ENCODE measurements at regions not wholly inside any gene's neighbourhood (a gene's known extent, or its start where the extent isn't known, plus 50 kb on each side); places are given as distances from the start of the nearest gene placed in this dataset.

DNA sequence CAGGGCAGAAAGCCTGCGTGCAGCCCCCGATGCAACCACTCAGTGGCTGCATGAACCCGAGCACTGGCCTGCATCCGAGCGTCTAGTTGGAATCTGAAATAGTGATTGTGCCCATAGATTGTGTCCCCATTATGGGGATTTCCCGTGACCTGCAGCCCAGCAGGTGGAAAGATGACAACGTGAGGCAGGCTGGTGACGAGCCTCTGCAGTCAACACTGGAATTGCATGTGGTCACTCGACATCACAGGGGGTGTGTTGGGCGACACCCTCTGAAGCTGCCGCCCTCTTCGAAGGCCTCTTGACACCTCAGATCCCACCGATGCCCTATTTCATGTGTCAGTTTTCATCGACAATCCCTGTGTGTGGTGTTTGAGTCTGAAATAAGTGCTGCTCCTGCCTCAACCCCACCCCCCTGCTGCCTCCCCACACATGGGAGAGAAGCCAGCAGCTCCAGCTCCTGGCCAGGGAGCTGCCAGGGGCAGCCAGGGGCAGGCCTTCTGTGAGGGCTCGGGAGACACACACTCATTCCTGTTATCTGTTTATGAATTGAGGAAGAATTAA, 172.0 kb upstream of the B3GAT1 start:
- POLR2A ChIA-PET = no interaction called here
- no peaks in the 10 kb centered on the region for H4K20me1 ChIP-seq (ENCODE audit: insufficient read depth, low read length)
- TF ChIP-seq ZSCAN9 (CRISPR knock-in tag; IDR thresholded peaks at IDR 0.05; ENCODE audit: borderline replicate concordance) = no peak
- TF ChIP-seq, protein P1, sequence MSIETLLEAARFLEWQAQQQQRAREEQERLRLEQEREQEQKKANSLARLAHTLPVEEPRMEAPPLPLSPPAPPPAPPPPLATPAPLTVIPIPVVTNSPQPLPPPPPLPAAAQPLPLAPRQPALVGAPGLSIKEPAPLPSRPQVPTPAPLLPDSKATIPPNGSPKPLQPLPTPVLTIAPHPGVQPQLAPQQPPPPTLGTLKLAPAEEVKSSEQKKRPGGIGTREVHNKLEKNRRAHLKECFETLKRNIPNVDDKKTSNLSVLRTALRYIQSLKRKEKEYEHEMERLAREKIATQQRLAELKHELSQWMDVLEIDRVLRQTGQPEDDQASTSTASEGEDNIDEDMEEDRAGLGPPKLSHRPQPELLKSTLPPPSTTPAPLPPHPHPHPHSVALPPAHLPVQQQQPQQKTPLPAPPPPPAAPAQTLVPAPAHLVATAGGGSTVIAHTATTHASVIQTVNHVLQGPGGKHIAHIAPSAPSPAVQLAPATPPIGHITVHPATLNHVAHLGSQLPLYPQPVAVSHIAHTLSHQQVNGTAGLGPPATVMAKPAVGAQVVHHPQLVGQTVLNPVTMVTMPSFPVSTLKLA (IDR thresholded peaks at IDR 0.05) = no peak
- TF ChIP-seq, protein P2, sequence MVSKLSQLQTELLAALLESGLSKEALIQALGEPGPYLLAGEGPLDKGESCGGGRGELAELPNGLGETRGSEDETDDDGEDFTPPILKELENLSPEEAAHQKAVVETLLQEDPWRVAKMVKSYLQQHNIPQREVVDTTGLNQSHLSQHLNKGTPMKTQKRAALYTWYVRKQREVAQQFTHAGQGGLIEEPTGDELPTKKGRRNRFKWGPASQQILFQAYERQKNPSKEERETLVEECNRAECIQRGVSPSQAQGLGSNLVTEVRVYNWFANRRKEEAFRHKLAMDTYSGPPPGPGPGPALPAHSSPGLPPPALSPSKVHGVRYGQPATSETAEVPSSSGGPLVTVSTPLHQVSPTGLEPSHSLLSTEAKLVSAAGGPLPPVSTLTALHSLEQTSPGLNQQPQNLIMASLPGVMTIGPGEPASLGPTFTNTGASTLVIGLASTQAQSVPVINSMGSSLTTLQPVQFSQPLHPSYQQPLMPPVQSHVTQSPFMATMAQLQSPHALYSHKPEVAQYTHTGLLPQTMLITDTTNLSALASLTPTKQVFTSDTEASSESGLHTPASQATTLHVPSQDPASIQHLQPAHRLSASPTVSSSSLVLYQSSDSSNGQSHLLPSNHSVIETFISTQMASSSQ (IDR thresholded peaks at IDR 0.05; ENCODE audit: low read depth) = no peak
- TF ChIP-seq, protein P2 (CRISPR knock-in tag; IDR thresholded peaks at IDR 0.05; ENCODE audit: borderline replicate concordance) = no peak
- no peak for TF ChIP-seq ZNF33A (CRISPR knock-in tag; IDR thresholded peaks at IDR 0.05; ENCODE audit: borderline replicate concordance)
- no peak for TF ChIP-seq KDM6A (CRISPR knock-in tag; IDR thresholded peaks at IDR 0.05; ENCODE audit: low read depth)
- TF ChIP-seq ZBTB42 (CRISPR knock-in tag; IDR thresholded peaks at IDR 0.05) = no peak
- WGBS (ENCODE audit: low lambda C conversion rate) = 61% methylated on average over 6 of the region's 15 CpGs
- H3K4me2 ChIP-seq (ENCODE audit: low read depth, low read length) = no peak overlapping the region
- H3K9ac ChIP-seq (ENCODE audit: insufficient read depth, low read depth, low read length) = no peak overlapping the region
- H3K4me3 ChIP-seq (replicated peaks in 1 of 3; ENCODE audit: insufficient read depth in 1 of 3, low read depth in 2 of 3, low read length in 3 of 3) = no peak overlapping the region
- H3K4me1 ChIP-seq (ENCODE audit: insufficient read depth, low read length) = peaks cover 9% of the 10 kb centered on the region; the same call in 1 of the 2 replicates
- no peak overlapping the region for H3K27ac ChIP-seq (ENCODE audit: extremely low read length, insufficient read depth, low read length)
- H3K36me3 ChIP-seq (replicated peaks in 1 of 2; ENCODE audit: control insufficient read depth in 1 of 2, insufficient read depth in 2 of 2, low read length in 2 of 2) = no peaks in the 10 kb centered on the region
- peaks cover 1 to 11% of the 10 kb centered on the region in 2 experiments; a peak in 2 of 5 replicates for H3K27me3 ChIP-seq (ENCODE audit: control insufficient read depth in 1 of 2, insufficient read depth in 2 of 2, low read length in 2 of 2)
- intact Hi-C loops (cut with micrococcal nuclease; ENCODE audit: unreplicated experiment) = no loop called here
- no peaks in the 10 kb centered on the region for H3K79me2 ChIP-seq (ENCODE audit: insufficient read depth, low read length)
- H3K9me3 ChIP-seq (ENCODE audit: low read length) = no peaks in the 10 kb centered on the region
- in situ Hi-C loops (cut with HindIII; ENCODE audit: extremely low pct_ligation_motif_present, low pct_unique_long_range_greater_than_20kb) = no loop called here
- H2AFZ ChIP-seq (ENCODE audit: low read length) = no peak overlapping the region
- DNase-seq (ENCODE audit: low spot score) (no peak), ATAC-seq (no peak), FAIRE-seq (no peak)
- CTCF ChIA-PET (ENCODE audit: low intra/inter-chr PET ratio, low total read pairs) = no interaction called here
- no TSS peak for BruUV-seq (replicated peaks)
